Transverse colon (tissue), 4 donors: ENCODE measurements at regions not wholly inside any gene's neighbourhood (a gene's known extent, or its start where the extent isn't known, plus 50 kb on each side); places are given as distances from the start of the nearest gene placed in this dataset.

Source experiments
- DNase-seq: peaks from one replicate; pipeline ENCODE4 v3.0.0-alpha.2; 2019
- H3K27ac ChIP-seq, 4 donors: fragments of 200-600 bp; sonication (generic); 2 replicates each; pipeline ENCODE4 v1.5.1; 2016 to 2018; ENCODE audit warnings: inconsistent platforms in 4 of 4
- H3K27me3 ChIP-seq: fragments of 200-600 bp; sonication (generic); 2 replicates; pipeline ENCODE4 v1.5.1; 2017; ENCODE audit warnings: inconsistent platforms
- H3K36me3 ChIP-seq, 4 donors: fragments of 200-600 bp; sonication (generic); 2 replicates each; pipeline ENCODE4 v1.5.1; 2017 to 2019; ENCODE audit warnings: inconsistent platforms in 4 of 4
- H3K4me1 ChIP-seq, 4 donors: fragments of 200-600 bp; sonication (generic); 2 replicates each; pipeline ENCODE4 v1.5.1; 2017 to 2020; ENCODE audit warnings: inconsistent platforms in 4 of 4
- H3K4me3 ChIP-seq, 4 donors: fragments of 200-600 bp; sonication (generic); 1 replicate in 1 of 4; 2 replicates in 3 of 4; pipeline versions ENCODE4 v1.5.1 to v1.6.1; 2017 to 2019; ENCODE audit warnings: inconsistent platforms in 4 of 4
- H3K9me3 ChIP-seq, 2 donors: fragments of 200-600 bp; sonication (generic); 2 replicates each; pipeline ENCODE4 v1.5.1; 2017 to 2019; ENCODE audit warnings: inconsistent platforms in 2 of 2
- CTCF ChIP-seq, 5 experiments: fragments of 200-600 bp in 3 of 5; fragments of 450-650 bp in 2 of 5; sonication (generic) in 3 of 5; IDR thresholded peaks; 1 replicate in 2 of 5; 2 replicates in 3 of 5; pipeline ENCODE4 v1.5.1; 2016 to 2017; ENCODE audit warnings: antibody characterized with exemption in 5 of 5, inconsistent platforms in 3 of 5, mild to moderate bottlenecking in 2 of 5, moderate library complexity in 1 of 5
- EP300 ChIP-seq: sonication (generic); formaldehyde crosslinking; IDR thresholded peaks from one replicate; pipeline ENCODE4 v1.6.1; 2017; ENCODE audit warnings: antibody characterized with exemption, low read depth
- POLR2A ChIP-seq: fragments of 450-650 bp; IDR thresholded peaks from one replicate; pipeline ENCODE4 v1.6.1; 2016; ENCODE audit warnings: antibody characterized with exemption, mild to moderate bottlenecking, moderate library complexity
- POLR2AphosphoS5 ChIP-seq, 3 donors: sonication (generic); formaldehyde crosslinking; IDR thresholded peaks; one replicate each; pipeline ENCODE4 v1.6.1; 2016; ENCODE audit warnings: antibody characterized with exemption in 3 of 3
- WGBS, 2 donors: methylation state at CpG; one replicate each; pipeline ENCODE4 v1.1.5; 2018; ENCODE audit warnings: low coverage in 1 of 2; 5-methylcytosine and 5-hydroxymethylcytosine counted together
- in situ Hi-C, 4 donors: fragments of 200-750 bp; cut with MboI; loops; one replicate each; pipeline versions ENCODE4 v1.15.0 to v1.15.1; 2017; ENCODE audit warnings: low sequenced_read_pairs in 3 of 4, low pct_ligation_motif_present in 1 of 4, low pct_unique_long_range_greater_than_20kb in 1 of 4
- intact Hi-C: fragments of 100-400 bp; cut with DNase I; formaldehyde crosslinking; loops from one replicate; pipeline ENCODE4 v1.15.1; 2023; ENCODE audit warnings: low total_unique reads

- 66 to 78% methylated on average over 3 of the region's 3 CpGs for WGBS, 2 donors
- intact Hi-C loops, result no loop called here
These were observed 154.8 kb upstream of the ABI3BP start for GRCh38 chr3:101148001-101148400.

DNA sequence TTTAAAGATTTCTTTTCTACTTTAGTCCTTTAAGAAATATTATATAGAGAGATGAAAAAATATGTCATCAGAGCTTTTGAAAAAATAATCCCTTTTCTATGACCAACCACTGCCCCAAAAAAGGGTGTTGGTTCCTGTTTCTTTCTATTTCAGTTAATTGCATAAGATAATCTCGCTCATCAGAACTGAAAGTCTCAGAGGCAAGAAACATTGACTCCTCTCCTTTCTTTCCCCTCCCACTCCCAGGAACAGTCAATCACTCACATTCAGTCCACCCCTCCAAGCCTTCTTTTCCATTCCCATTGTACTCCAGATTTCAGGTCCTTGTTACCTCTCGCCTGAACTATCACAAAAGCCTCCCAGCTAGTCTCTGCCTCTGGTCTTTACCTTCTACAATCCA lies 153.7 kb upstream of the ABI3BP start:
- no peak for TF ChIP-seq POLR2AphosphoS5 (IDR thresholded peaks at IDR 0.05)
- TF ChIP-seq EP300, result no peak
- no peak for TF ChIP-seq POLR2A
- no peak for TF ChIP-seq CTCF (IDR thresholded peaks at IDR 0.05)
- in situ Hi-C loops, result no loop called here
- 65 to 72% methylated on average over 2 of the region's 2 CpGs for WGBS, 2 donors

More at GRCh38 chr3:101148001-101148400, 154.8 kb upstream of the ABI3BP start:
- no peaks in the 10 kb centered on the region for H3K9me3 ChIP-seq
- no peak overlapping the region for H3K4me3 ChIP-seq
- no peaks in the 10 kb centered on the region for H3K36me3 ChIP-seq
- TF ChIP-seq EP300 (no peak), POLR2A (no peak), POLR2AphosphoS5 (IDR thresholded peaks at IDR 0.05) (no peak), CTCF (IDR thresholded peaks at IDR 0.05) (no peak)
- DNase-seq, result no peak
- in situ Hi-C loops, result no loop called here
- H3K27me3 ChIP-seq, result no peaks in the 10 kb centered on the region
- H3K27ac ChIP-seq, result no peak overlapping the region
- no peaks in the 10 kb centered on the region for H3K4me1 ChIP-seq

DNA sequence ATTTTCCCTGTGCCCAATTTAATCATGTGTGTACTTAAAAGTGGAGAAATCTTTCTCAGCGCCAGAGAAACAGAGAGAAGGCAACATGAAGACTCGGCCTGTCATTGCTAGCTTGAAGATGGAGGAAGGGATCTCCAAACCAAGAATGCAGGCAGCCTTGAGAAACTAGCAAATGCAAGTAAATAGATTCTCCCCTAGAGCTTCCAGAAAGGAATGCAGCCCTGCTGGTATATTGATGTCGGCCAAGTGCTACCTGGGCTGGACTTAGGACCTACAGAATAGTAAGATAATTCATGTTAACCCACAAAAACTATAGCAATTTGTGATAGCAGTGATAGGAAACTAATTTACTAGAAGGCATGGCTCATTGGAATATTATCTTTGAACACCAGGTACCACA lies 150.9 kb upstream of the ABI3BP start:
- 88% methylated on average over 3 of the region's 3 CpGs; no CpG with 5 or more reads in 1 of the 2 donors for WGBS, 2 donors
- no peak overlapping the region for H3K4me3 ChIP-seq
- TF ChIP-seq CTCF (IDR thresholded peaks at IDR 0.05) (no peak), EP300 (no peak), POLR2AphosphoS5 (IDR thresholded peaks at IDR 0.05) (no peak), POLR2A (no peak)
- intact Hi-C loops (no loop called here), in situ Hi-C loops (no loop called here)
- peaks cover 0 to 18% (median 0%) of the 10 kb centered on the region in 4 donors for H3K4me1 ChIP-seq
- no peak for DNase-seq
- no peaks in the 10 kb centered on the region for H3K36me3 ChIP-seq
- no peak overlapping the region for H3K27ac ChIP-seq
- H3K27me3 ChIP-seq, result no peaks in the 10 kb centered on the region
- no peaks in the 10 kb centered on the region for H3K9me3 ChIP-seq

More for the DNA sequence above, 153.7 kb upstream of the ABI3BP start:
- Histone ChIP-seq H3K4me1 (peaks cover 0 to 3% (median 0%) of the 10 kb centered on the region in 4 donors), H3K27ac (no peak overlapping the region), H3K27me3 (no peaks in the 10 kb centered on the region), H3K4me3 (no peak overlapping the region), H3K36me3 (no peaks in the 10 kb centered on the region), H3K9me3 (no peaks in the 10 kb centered on the region)
- intact Hi-C loops, result no loop called here
- DNase-seq, result no peak

DNA sequence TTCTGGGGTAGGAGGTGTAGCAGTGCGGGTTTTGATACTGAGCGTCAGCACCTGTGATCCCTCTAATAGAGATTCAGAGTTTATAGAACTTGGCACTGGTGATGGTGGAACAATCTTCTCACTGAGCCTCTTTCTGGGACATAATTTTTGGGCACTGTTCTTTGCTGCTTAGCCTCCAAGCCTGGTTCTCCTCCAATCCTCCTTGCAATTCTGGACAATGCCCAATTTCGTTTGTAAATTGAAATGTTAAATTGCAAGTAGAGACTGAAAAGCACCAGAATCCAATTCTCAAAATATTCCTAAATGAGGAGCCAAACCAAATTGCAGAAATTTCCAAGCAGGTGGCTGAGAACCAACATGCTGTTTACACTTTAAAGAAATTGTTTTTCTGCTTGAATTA lies 149.8 kb upstream of the ABI3BP start:
- Histone ChIP-seq H3K9me3 (no peaks in the 10 kb centered on the region), H3K4me3 (no peak overlapping the region), H3K27me3 (no peaks in the 10 kb centered on the region), H3K4me1 (peaks cover 0 to 18% (median 0%) of the 10 kb centered on the region in 4 donors), H3K27ac (no peak overlapping the region), H3K36me3 (no peaks in the 10 kb centered on the region)
- in situ Hi-C loops, result no loop called here
- 68 to 77% methylated on average over 3 of the region's 3 CpGs for WGBS, 2 donors
- intact Hi-C loops, result no loop called here
- DNase-seq, result no peak
- TF ChIP-seq CTCF (IDR thresholded peaks at IDR 0.05) (no peak), POLR2AphosphoS5 (IDR thresholded peaks at IDR 0.05) (no peak)
